Sigmoid colon (tissue), 4 donors: ENCODE measurements at regions not wholly inside any gene's neighbourhood (a gene's known extent, or its start where the extent isn't known, plus 50 kb on each side); places are given as distances from the start of the nearest gene placed in this dataset.

ENCODE experiments used
- CTCF ChIP-seq, 4 experiments: fragments of 450-650 bp in 3 of 4; fragments of 200-600 bp in 1 of 4; IDR thresholded peaks; one replicate each; pipeline ENCODE4 v1.5.1; 2016 to 2019; ENCODE audit warnings: antibody characterized with exemption in 4 of 4, mild to moderate bottlenecking in 3 of 4, moderate library complexity in 2 of 4
- EP300 ChIP-seq, 4 donors: sonication (generic); formaldehyde crosslinking; IDR thresholded peaks; one replicate each; pipeline ENCODE4 v1.6.1; 2017; ENCODE audit warnings: antibody characterized with exemption in 4 of 4
- POLR2A ChIP-seq, 2 donors: fragments of 450-650 bp; IDR thresholded peaks; one replicate each; pipeline ENCODE4 v1.6.1; 2016; ENCODE audit warnings: antibody characterized with exemption in 2 of 2, mild to moderate bottlenecking in 2 of 2, moderate library complexity in 2 of 2

GRCh38 chr18:50461251-50461650 is 86.4 kb downstream of the SKA1 start:
- TF ChIP-seq POLR2A (IDR thresholded peaks at IDR 0.05) (no peak), CTCF (IDR thresholded peaks at IDR 0.05) (no peak), EP300 (IDR thresholded peaks at IDR 0.05) (no peak)
